ENCODE measurements at regions not wholly inside any gene's neighbourhood (a gene's known extent, or its start where the extent isn't known, plus 50 kb on each side); places are given as distances from the start of the nearest gene placed in this dataset.

GRCh38 chr10:24009115-24009514 lies 199.8 kb upstream of the KIAA1217 start:
- CTCF ChIA-PET = interaction anchor here (1.9 kb wide), 1 partner anchor 14 kb away, joined by 9 read pairs; no protein-coding TSS in a partner anchor
- DNase-seq (ENCODE audit: extremely low spot score) = no peak
- POLR2A ChIA-PET = interaction anchor here (0.6 kb wide), 1 partner anchor 16 kb away, joined by 3 read pairs; no protein-coding TSS in a partner anchor
- TF ChIP-seq CTBP1 (IDR thresholded peaks at IDR 0.05; ENCODE audit: borderline replicate concordance) (no peak), ZNF384 (IDR thresholded peaks at IDR 0.05) (no peak)

DNA sequence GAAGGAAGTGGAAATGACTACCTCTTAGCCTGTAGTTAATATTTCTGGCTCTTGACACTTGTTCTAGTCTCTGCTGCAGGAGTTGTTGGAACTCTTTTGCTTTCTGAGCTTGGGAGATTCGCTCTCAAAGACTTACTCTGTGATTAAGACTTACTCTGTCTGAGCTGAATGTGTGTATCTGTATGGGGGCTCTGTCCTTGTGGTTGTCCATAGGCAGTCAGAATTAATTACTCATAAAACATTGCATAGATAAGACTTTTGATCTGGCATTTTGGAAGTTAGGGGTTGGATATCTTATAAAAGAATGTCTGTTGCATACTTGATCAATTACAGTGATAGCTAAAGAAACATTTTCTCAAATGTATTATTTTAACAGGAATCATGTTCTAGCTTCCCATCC lies 199.2 kb upstream of the KIAA1217 start:
- ChIA-PET CTCF (interaction anchor here (1.9 kb wide), 1 partner anchor 15 kb away, joined by 9 read pairs; no protein-coding TSS in a partner anchor), POLR2A (no interaction called here)
- TF ChIP-seq BHLHE40 (IDR thresholded peaks at IDR 0.05; ENCODE audit: borderline replicate concordance) = no peak
- TF ChIP-seq LEF1 (IDR thresholded peaks at IDR 0.05; ENCODE audit: borderline replicate concordance) = no peak
- no peak for TF ChIP-seq TARDBP (IDR thresholded peaks at IDR 0.05)
- TF ChIP-seq CTBP1 (IDR thresholded peaks at IDR 0.05; ENCODE audit: borderline replicate concordance) = no peak
- no peak for TF ChIP-seq FOXK2 (IDR thresholded peaks at IDR 0.05)
- TF ChIP-seq, protein P1, sequence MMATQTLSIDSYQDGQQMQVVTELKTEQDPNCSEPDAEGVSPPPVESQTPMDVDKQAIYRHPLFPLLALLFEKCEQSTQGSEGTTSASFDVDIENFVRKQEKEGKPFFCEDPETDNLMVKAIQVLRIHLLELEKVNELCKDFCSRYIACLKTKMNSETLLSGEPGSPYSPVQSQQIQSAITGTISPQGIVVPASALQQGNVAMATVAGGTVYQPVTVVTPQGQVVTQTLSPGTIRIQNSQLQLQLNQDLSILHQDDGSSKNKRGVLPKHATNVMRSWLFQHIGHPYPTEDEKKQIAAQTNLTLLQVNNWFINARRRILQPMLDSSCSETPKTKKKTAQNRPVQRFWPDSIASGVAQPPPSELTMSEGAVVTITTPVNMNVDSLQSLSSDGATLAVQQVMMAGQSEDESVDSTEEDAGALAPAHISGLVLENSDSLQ (IDR thresholded peaks at IDR 0.05) = no peak
- TF ChIP-seq FOXM1 (IDR thresholded peaks at IDR 0.05; ENCODE audit: borderline replicate concordance) = no peak
- no peak for TF ChIP-seq L3MBTL2 (conservative IDR thresholded peaks at IDR 0.05)
- TF ChIP-seq ELF4 (IDR thresholded peaks at IDR 0.05) = no peak
- DNase-seq (ENCODE audit: extremely low spot score) = no peak

DNA sequence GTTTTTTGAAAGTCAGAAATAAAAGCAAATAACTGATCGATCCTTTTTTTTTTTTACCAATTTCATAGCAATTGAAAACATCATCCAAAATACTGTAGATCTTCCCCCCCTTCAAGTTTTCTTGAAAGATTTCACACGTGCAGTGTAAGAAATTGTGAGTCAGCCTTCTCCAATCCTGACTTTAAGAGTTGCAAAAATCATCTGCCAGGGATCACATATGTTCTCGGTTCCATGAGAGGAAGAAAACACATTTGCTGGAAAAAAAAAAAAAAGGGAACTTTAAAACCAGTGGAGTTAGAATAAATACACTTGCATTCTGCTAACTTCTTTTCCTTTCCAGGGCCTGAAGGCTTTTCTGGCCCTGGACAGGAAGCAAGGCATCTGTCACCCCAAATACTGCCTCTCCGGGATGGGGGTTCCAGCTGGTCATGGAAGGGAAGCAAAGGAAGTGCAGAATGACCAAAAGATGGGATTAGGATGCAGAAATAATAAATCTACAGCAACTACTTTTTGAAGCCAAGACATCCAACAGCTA lies 198.4 kb upstream of the KIAA1217 start:
- CTCF ChIA-PET = interaction anchor here (0.6 kb wide), 1 partner anchor 187 kb away, joined by 4 read pairs; no protein-coding TSS in a partner anchor

GRCh38 chr10:24012249-24012803 lies 196.6 kb upstream of the KIAA1217 start:
- TF ChIP-seq LEF1 (IDR thresholded peaks at IDR 0.05; ENCODE audit: borderline replicate concordance) = no peak
- no peak for TF ChIP-seq L3MBTL2 (conservative IDR thresholded peaks at IDR 0.05)
- TF ChIP-seq TARDBP (IDR thresholded peaks at IDR 0.05) = no peak
- TF ChIP-seq ELF4 (IDR thresholded peaks at IDR 0.05) = no peak
- no peak for TF ChIP-seq BHLHE40 (IDR thresholded peaks at IDR 0.05; ENCODE audit: borderline replicate concordance)
- TF ChIP-seq ZNF384 (IDR thresholded peaks at IDR 0.05) = no peak
- no peak for TF ChIP-seq SP1 (IDR thresholded peaks at IDR 0.05)
- no peak for TF ChIP-seq CTBP1 (IDR thresholded peaks at IDR 0.05; ENCODE audit: borderline replicate concordance)
- TF ChIP-seq FOXK2 (IDR thresholded peaks at IDR 0.05) = no peak
- TF ChIP-seq NFRKB (IDR thresholded peaks at IDR 0.05) = no peak
- no peak for TF ChIP-seq FOXA1 (IDR thresholded peaks at IDR 0.05)
- no peak for TF ChIP-seq HDGF (IDR thresholded peaks at IDR 0.05; ENCODE audit: borderline replicate concordance)
- TF ChIP-seq, protein P1 (IDR thresholded peaks at IDR 0.05) = no peak
- TF ChIP-seq SUZ12 (IDR thresholded peaks at IDR 0.05) = no peak
- TF ChIP-seq ARNT (IDR thresholded peaks at IDR 0.05) = no peak
- TF ChIP-seq FOXM1 (IDR thresholded peaks at IDR 0.05; ENCODE audit: borderline replicate concordance) = no peak
- CTCF ChIA-PET = no interaction called here
- POLR2A ChIA-PET = no interaction called here

More for the DNA sequence above, 198.4 kb upstream of the KIAA1217 start:
- TF ChIP-seq FOXK2 (IDR thresholded peaks at IDR 0.05) (no peak), LEF1 (IDR thresholded peaks at IDR 0.05; ENCODE audit: borderline replicate concordance) (no peak), FOXA1 (IDR thresholded peaks at IDR 0.05) (no peak), SP1 (IDR thresholded peaks at IDR 0.05) (no peak), L3MBTL2 (conservative IDR thresholded peaks at IDR 0.05) (no peak), BHLHE40 (IDR thresholded peaks at IDR 0.05; ENCODE audit: borderline replicate concordance) (no peak), ELF4 (IDR thresholded peaks at IDR 0.05) (no peak), ZNF384 (IDR thresholded peaks at IDR 0.05) (no peak), FOXM1 (IDR thresholded peaks at IDR 0.05; ENCODE audit: borderline replicate concordance) (no peak), CTBP1 (IDR thresholded peaks at IDR 0.05; ENCODE audit: borderline replicate concordance) (no peak), TARDBP (IDR thresholded peaks at IDR 0.05) (no peak), SUZ12 (IDR thresholded peaks at IDR 0.05) (no peak), NFRKB (IDR thresholded peaks at IDR 0.05) (no peak), HDGF (IDR thresholded peaks at IDR 0.05; ENCODE audit: borderline replicate concordance) (no peak), ARNT (IDR thresholded peaks at IDR 0.05) (no peak)
- TF ChIP-seq, protein P1 (IDR thresholded peaks at IDR 0.05) = no peak
- DNase-seq (ENCODE audit: extremely low spot score) = no peak
- POLR2A ChIA-PET = no interaction called here

GRCh38 chr10:24027107-24027506 lies 181.8 kb upstream of the KIAA1217 start:
- ChIA-PET POLR2A (no interaction called here), CTCF (no interaction called here)
- TF ChIP-seq FOXM1 (IDR thresholded peaks at IDR 0.05; ENCODE audit: borderline replicate concordance) = no peak
- TF ChIP-seq TARDBP (IDR thresholded peaks at IDR 0.05) = no peak
- TF ChIP-seq CTBP1 (IDR thresholded peaks at IDR 0.05; ENCODE audit: borderline replicate concordance) = no peak
- TF ChIP-seq BHLHE40 (IDR thresholded peaks at IDR 0.05; ENCODE audit: borderline replicate concordance) = no peak
- TF ChIP-seq NFRKB (IDR thresholded peaks at IDR 0.05) = no peak
- no peak for TF ChIP-seq ARNT (IDR thresholded peaks at IDR 0.05)
- no peak for TF ChIP-seq L3MBTL2 (conservative IDR thresholded peaks at IDR 0.05)
- no peak for TF ChIP-seq LEF1 (IDR thresholded peaks at IDR 0.05; ENCODE audit: borderline replicate concordance)
- no peak for TF ChIP-seq ELF4 (IDR thresholded peaks at IDR 0.05)
- no peak for TF ChIP-seq FOXK2 (IDR thresholded peaks at IDR 0.05)
- TF ChIP-seq SP1 (IDR thresholded peaks at IDR 0.05) = no peak
- TF ChIP-seq, protein P1 (IDR thresholded peaks at IDR 0.05) = no peak
- no peak for TF ChIP-seq ZNF384 (IDR thresholded peaks at IDR 0.05)
- TF ChIP-seq HDGF (IDR thresholded peaks at IDR 0.05; ENCODE audit: borderline replicate concordance) = no peak
- no peak for TF ChIP-seq FOXA1 (IDR thresholded peaks at IDR 0.05)
- TF ChIP-seq SUZ12 (IDR thresholded peaks at IDR 0.05) = no peak
- no peak for DNase-seq (ENCODE audit: extremely low spot score)

More at GRCh38 chr10:24012249-24012803, 196.6 kb upstream of the KIAA1217 start:
- DNase-seq (ENCODE audit: extremely low spot score) = no peak

Data from HEK293T (cell line).